IMR-90 (cell line): ENCODE measurements at regions not wholly inside any gene's neighbourhood (a gene's known extent, or its start where the extent isn't known, plus 50 kb on each side); places are given as distances from the start of the nearest gene placed in this dataset.

ENCODE experiments used
- BHLHE40 ChIP-seq: fragments of 150-350 bp; IDR thresholded peaks from 2 replicates; pipeline ENCODE4 v1.6.1; 2016; ENCODE audit warnings: mild to moderate bottlenecking, low read depth, low read length
- CHD1 ChIP-seq: IDR thresholded peaks from 2 replicates; pipeline ENCODE4 v1.6.1; 2012; ENCODE audit warnings: low read depth, low read length, improper control_type of control experiment
- CTCF ChIP-seq: conservative IDR thresholded peaks from 2 replicates; pipeline ENCODE4 v1.5.1; 2012; ENCODE audit warnings: mild to moderate bottlenecking, low read depth, low read length, improper control_type of control experiment
- ELK1 ChIP-seq: fragments of 150-350 bp; IDR thresholded peaks from 2 replicates; pipeline ENCODE4 v1.6.1; 2016; ENCODE audit warnings: low read depth, mild to moderate bottlenecking, low read length, moderate library complexity, borderline replicate concordance
- FOS ChIP-seq: fragments of 150-350 bp; IDR thresholded peaks from 2 replicates; pipeline ENCODE4 v1.6.1; 2016; ENCODE audit warnings: low read depth, low read length
- MAFK ChIP-seq: IDR thresholded peaks from 2 replicates; pipeline ENCODE4 v1.6.1; 2012; ENCODE audit warnings: low read depth, low read length, improper control_type of control experiment
- MXI1 ChIP-seq: IDR thresholded peaks from 2 replicates; pipeline ENCODE4 v1.6.1; 2012; ENCODE audit warnings: low read depth, mild to moderate bottlenecking, low read length, moderate library complexity, borderline replicate concordance
- NFE2L2 ChIP-seq: fragments of 150-350 bp; IDR thresholded peaks from 2 replicates; pipeline ENCODE4 v1.6.1; 2016; ENCODE audit warnings: low read depth, mild to moderate bottlenecking, low read length
- POLR2A ChIP-seq: IDR thresholded peaks from 2 replicates; pipeline ENCODE4 v1.6.1; 2012; ENCODE audit warnings: mild to moderate bottlenecking, low read depth, low read length
- RAD21 ChIP-seq: IDR thresholded peaks from 2 replicates; pipeline ENCODE4 v1.6.1; 2012; ENCODE audit warnings: low read length, improper control_type of control experiment
- RFX5 ChIP-seq: IDR thresholded peaks from 2 replicates; pipeline ENCODE4 v1.8.0; 2012; ENCODE audit warnings: low read depth, mild to moderate bottlenecking, low read length, moderate library complexity
- SMC3 ChIP-seq: fragments of 150-350 bp; IDR thresholded peaks from 2 replicates; pipeline ENCODE4 v1.6.1; 2016; ENCODE audit warnings: low read depth, mild to moderate bottlenecking, antibody characterized with exemption, low read length, moderate library complexity
- USF2 ChIP-seq: fragments of 150-350 bp; IDR thresholded peaks from 2 replicates; pipeline ENCODE4 v1.6.1; 2017; ENCODE audit warnings: mild to moderate bottlenecking, antibody characterized with exemption, low read length, low read depth

GRCh38 chr5:143636931-143637528 lies 174.9 kb upstream of the HMHB1 start:
- TF ChIP-seq CHD1, result no peak
- TF ChIP-seq CTCF, result no peak
- no peak for TF ChIP-seq SMC3
- no peak for TF ChIP-seq MXI1
- TF ChIP-seq POLR2A, result no peak
- TF ChIP-seq ELK1, result no peak
- no peak for TF ChIP-seq RFX5
- TF ChIP-seq USF2, result no peak
- no peak for TF ChIP-seq MAFK
- TF ChIP-seq BHLHE40, result no peak
- TF ChIP-seq RAD21, result no peak
- no peak for TF ChIP-seq FOS
- TF ChIP-seq NFE2L2, result no peak
